PC-9 (cell line): ENCODE measurements at regions not wholly inside any gene's neighbourhood (a gene's known extent, or its start where the extent isn't known, plus 50 kb on each side); places are given as distances from the start of the nearest gene placed in this dataset.

ENCODE experiments used
- CTCF ChIP-seq: fragments of 200-600 bp; sonication (generic); conservative IDR thresholded peaks from 2 replicates; pipeline ENCODE4 v1.6.1; 2017; ENCODE audit warnings: mixed run types, antibody characterized with exemption, mild to moderate bottlenecking, moderate library complexity
- EZH2 ChIP-seq: fragments of 200-600 bp; sonication (generic); IDR thresholded peaks from 2 replicates; pipeline ENCODE4 v1.8.0; 2017; ENCODE audit warnings: antibody characterized with exemption, low read depth

- TF ChIP-seq EZH2: no peak
- TF ChIP-seq CTCF: no peak
Measured at GRCh38 chr21:41680444-41681347, 86.2 kb downstream of the RIPK4 start.
